H54 (cell line): ENCODE measurements at regions not wholly inside any gene's neighbourhood (a gene's known extent, or its start where the extent isn't known, plus 50 kb on each side); places are given as distances from the start of the nearest gene placed in this dataset.

Experiments used
- DNase-seq: peaks from one replicate; pipeline ENCODE4 v3.0.0; 2011; ENCODE audit warnings: low spot score, mixed read lengths; ENCODE audit not compliant: insufficient read length
- FAIRE-seq: peaks from 3 replicates; lab custom pipeline; 2011; peaks lifted over from hg19 to GRCh38; lab: Jason Lieb, UNC
- POLR2A ChIP-seq: IDR thresholded peaks from 2 replicates; pipeline ENCODE4 v1.6.1; 2011; ENCODE audit warnings: low read depth, mild to moderate bottlenecking, low read length

- no peak for FAIRE-seq
- TF ChIP-seq POLR2A: no peak
Measured at GRCh38 chr11:110791621-110792020, 79.4 kb upstream of the ARHGAP20 start.

GRCh38 chr11:110787680-110788079, 75.4 kb upstream of the ARHGAP20 start:
- TF ChIP-seq POLR2A: no peak
- DNase-seq: no peak
- no peak for FAIRE-seq

More at GRCh38 chr11:110791621-110792020, 79.4 kb upstream of the ARHGAP20 start:
- no peak for DNase-seq

GRCh38 chr11:110786226-110786902, 74.1 kb upstream of the ARHGAP20 start:
- DNase-seq (no peak), FAIRE-seq (no peak)
- no peak for TF ChIP-seq POLR2A

- no peak for DNase-seq
- FAIRE-seq: no peak
- TF ChIP-seq POLR2A: no peak
Measured at GRCh38 chr11:110785398-110785797, 73.2 kb upstream of the ARHGAP20 start.

- FAIRE-seq: no peak
- TF ChIP-seq POLR2A: no peak
- no peak for DNase-seq
Measured at GRCh38 chr11:110782616-110783015, 70.4 kb upstream of the ARHGAP20 start.

- FAIRE-seq (no peak), DNase-seq (no peak)
- TF ChIP-seq POLR2A: no peak
Measured at GRCh38 chr11:110779108-110779507, 66.9 kb upstream of the ARHGAP20 start.

GRCh38 chr11:110778343-110778742, 66.1 kb upstream of the ARHGAP20 start:
- FAIRE-seq: no peak
- DNase-seq: no peak
- no peak for TF ChIP-seq POLR2A

- no peak for TF ChIP-seq POLR2A
- DNase-seq: no peak
- FAIRE-seq: no peak
Measured at GRCh38 chr11:110777775-110778174, 65.5 kb upstream of the ARHGAP20 start.

GRCh38 chr11:110776081-110776480, 63.8 kb upstream of the ARHGAP20 start:
- FAIRE-seq (no peak), DNase-seq (no peak)
- TF ChIP-seq POLR2A: no peak

- DNase-seq (no peak), FAIRE-seq (no peak)
- no peak for TF ChIP-seq POLR2A
Measured at GRCh38 chr11:110774138-110775014, 62.1 kb upstream of the ARHGAP20 start.

- DNase-seq (no peak), FAIRE-seq (no peak)
- no peak for TF ChIP-seq POLR2A
Measured at GRCh38 chr11:110773442-110773841, 61.2 kb upstream of the ARHGAP20 start.

GRCh38 chr11:110772863-110773262, 60.6 kb upstream of the ARHGAP20 start:
- DNase-seq: no peak
- no peak for TF ChIP-seq POLR2A
- FAIRE-seq: no peak

- TF ChIP-seq POLR2A: no peak
- DNase-seq (no peak), FAIRE-seq (no peak)
Measured at GRCh38 chr11:110766316-110766715, 54.1 kb upstream of the ARHGAP20 start.

- no peak for FAIRE-seq
- no peak for TF ChIP-seq POLR2A
- DNase-seq: no peak
Measured at GRCh38 chr11:110764485-110764884, 52.2 kb upstream of the ARHGAP20 start.
